HG03354 (cell line): ENCODE measurements at regions not wholly inside any gene's neighbourhood (a gene's known extent, or its start where the extent isn't known, plus 50 kb on each side); places are given as distances from the start of the nearest gene placed in this dataset.
"Not testable (repeated sequence)": the region's sequence is repeated elsewhere in the genome, so short reads cannot be mapped to it uniquely, and the experiment has no call there.

Experiments
- ATAC-seq: cut with Tn5 transposase; IDR thresholded peaks from one replicate; pipeline ENCODE4 v1.9.1; 2021; ENCODE audit warnings: mild to moderate bottlenecking; ENCODE audit not compliant: unreplicated experiment, poor library complexity, severe bottlenecking

GRCh38 chr5:125452991-125453390 lies 706.6 kb upstream of the ZNF608 start:
- ATAC-seq = no peak

- ATAC-seq = no peak
Measured at GRCh38 chr5:125455041-125455440, 708.6 kb upstream of the ZNF608 start.

GRCh38 chr5:125456005-125456404 lies 709.6 kb upstream of the ZNF608 start:
- ATAC-seq = not testable (repeated sequence)

- ATAC-seq = no peak
Measured at GRCh38 chr5:125457617-125458016, 711.2 kb upstream of the ZNF608 start.

GRCh38 chr5:125458949-125459348 lies 712.5 kb upstream of the ZNF608 start:
- not testable (repeated sequence) for ATAC-seq

- no peak for ATAC-seq
Measured at GRCh38 chr5:125461641-125462072, 715.2 kb upstream of the ZNF608 start.

- no peak for ATAC-seq
Measured at GRCh38 chr5:125463466-125464092, 717.1 kb upstream of the ZNF608 start.

GRCh38 chr5:125464847-125465432 lies 718.5 kb upstream of the ZNF608 start:
- ATAC-seq = no peak

GRCh38 chr5:125465703-125466102 lies 719.3 kb upstream of the ZNF608 start:
- no peak for ATAC-seq

GRCh38 chr5:125467222-125467621 lies 720.8 kb upstream of the ZNF608 start:
- ATAC-seq = no peak

GRCh38 chr5:125470280-125470902 lies 724.0 kb upstream of the ZNF608 start:
- ATAC-seq = no peak

GRCh38 chr5:125476901-125477585 lies 730.6 kb upstream of the ZNF608 start:
- ATAC-seq = no peak

- no peak for ATAC-seq
Measured at GRCh38 chr5:125477586-125477975, 731.1 kb upstream of the ZNF608 start.

GRCh38 chr5:125478599-125478998 lies 732.2 kb upstream of the ZNF608 start:
- ATAC-seq = no peak

- no peak for ATAC-seq
Measured at GRCh38 chr5:125480911-125481310, 734.5 kb upstream of the ZNF608 start.

- ATAC-seq = no peak
Measured at GRCh38 chr5:125481506-125482465, 735.3 kb upstream of the ZNF608 start.

GRCh38 chr5:125483609-125484008 lies 737.2 kb upstream of the ZNF608 start:
- ATAC-seq = no peak

- ATAC-seq = no peak
Measured at GRCh38 chr5:125484272-125484741, 737.9 kb upstream of the ZNF608 start.
